H9 (cell line): ENCODE measurements at regions not wholly inside any gene's neighbourhood (a gene's known extent, or its start where the extent isn't known, plus 50 kb on each side); places are given as distances from the start of the nearest gene placed in this dataset.

Source experiments
- DNase-seq: peaks from one replicate; pipeline ENCODE4 v3.0.0-alpha.2; 2017
- H2AFZ ChIP-seq: one replicate; pipeline ENCODE4 v1.6.1; 2013; ENCODE audit warnings: mild to moderate bottlenecking, low read length, control low read depth, moderate library complexity
- H2AK5ac ChIP-seq: 2 replicates; pipeline ENCODE4 v1.6.1; 2013; ENCODE audit warnings: low read length, control low read depth, mixed read lengths; ENCODE audit not compliant: insufficient read length
- H2BK120ac ChIP-seq: one replicate; pipeline ENCODE4 v1.6.1; 2013; ENCODE audit warnings: low read depth, mild to moderate bottlenecking, low read length, control low read depth, inconsistent platforms; ENCODE audit not compliant: poor library complexity, severe bottlenecking
- H2BK12ac ChIP-seq: 2 replicates; pipeline ENCODE4 v1.6.1; 2013; ENCODE audit warnings: low read length, control low read depth, mixed read lengths, low read depth; ENCODE audit not compliant: insufficient read length
- H2BK15ac ChIP-seq: 2 replicates; pipeline ENCODE4 v1.6.1; 2013; ENCODE audit warnings: low read depth, low read length, control low read depth
- H2BK20ac ChIP-seq: one replicate; pipeline ENCODE4 v1.6.1; 2013; ENCODE audit warnings: low read depth, mild to moderate bottlenecking, low read length, control low read depth, inconsistent platforms; ENCODE audit not compliant: poor library complexity, severe bottlenecking
- H2BK5ac ChIP-seq: 2 replicates; pipeline ENCODE4 v1.6.1; 2013; ENCODE audit warnings: low read length, control low read depth, mixed read lengths; ENCODE audit not compliant: insufficient read length
- H3K14ac ChIP-seq: 2 replicates; pipeline ENCODE4 v1.6.1; 2013; ENCODE audit warnings: low read length, control low read depth; ENCODE audit not compliant: insufficient read depth
- H3K18ac ChIP-seq: 2 replicates; pipeline ENCODE4 v1.6.1; 2013; ENCODE audit warnings: low read depth, mild to moderate bottlenecking, mixed read lengths, low read length, control low read depth; ENCODE audit not compliant: insufficient read length
- H3K23ac ChIP-seq: 2 replicates; pipeline ENCODE4 v1.6.1; 2013; ENCODE audit warnings: low read length, control low read depth, mixed read lengths, low read depth; ENCODE audit not compliant: insufficient read length
- H3K23me2 ChIP-seq: 2 replicates; pipeline ENCODE4 v1.6.1; 2013; ENCODE audit warnings: low read depth, mild to moderate bottlenecking, mixed read lengths, low read length, control low read depth; ENCODE audit not compliant: insufficient read length, poor library complexity, severe bottlenecking
- H3K27ac ChIP-seq: 2 replicates; pipeline ENCODE4 v1.5.1; 2013; ENCODE audit warnings: low read length, control low read depth, mixed read lengths, low read depth; ENCODE audit not compliant: insufficient read length
- H3K27me3 ChIP-seq: 2 replicates; pipeline ENCODE4 v1.6.1; 2013; ENCODE audit warnings: low read length, control low read depth, inconsistent platforms; ENCODE audit not compliant: insufficient read depth
- H3K4ac ChIP-seq: 2 replicates; pipeline ENCODE4 v1.6.1; 2013; ENCODE audit warnings: low read depth, mild to moderate bottlenecking, control low read depth, inconsistent platforms, low read length, moderate library complexity
- H3K4me1 ChIP-seq: 2 replicates; pipeline ENCODE4 v1.6.1; 2013; ENCODE audit warnings: low read length, control low read depth, inconsistent platforms; ENCODE audit not compliant: insufficient read depth
- H3K4me2 ChIP-seq: 2 replicates; pipeline ENCODE4 v1.6.1; 2013; ENCODE audit warnings: low read length, control low read depth, mixed read lengths; ENCODE audit not compliant: insufficient read length, insufficient read depth
- H3K56ac ChIP-seq: 2 replicates; pipeline ENCODE4 v1.6.1; 2013; ENCODE audit warnings: low read depth, mild to moderate bottlenecking, mixed read lengths, low read length, control low read depth; ENCODE audit not compliant: insufficient read length
- H3K79me1 ChIP-seq: 2 replicates; pipeline ENCODE4 v1.6.1; 2013; ENCODE audit warnings: low read depth, mild to moderate bottlenecking, moderate library complexity, low read length, control low read depth, inconsistent platforms; ENCODE audit not compliant: insufficient read depth, poor library complexity, severe bottlenecking
- H3K79me2 ChIP-seq: 2 replicates; pipeline ENCODE4 v1.6.1; 2013; ENCODE audit warnings: low read length, control low read depth, inconsistent platforms; ENCODE audit not compliant: insufficient read depth
- H3K9ac ChIP-seq: 2 replicates; pipeline ENCODE4 v1.6.1; 2013; ENCODE audit warnings: low read length, control low read depth, mixed read lengths; ENCODE audit not compliant: insufficient read length; ENCODE audit errors: extremely low read depth
- H3K9me3 ChIP-seq: one replicate; pipeline ENCODE4 v1.6.1; 2013; ENCODE audit warnings: low read depth, low read length, inconsistent platforms; ENCODE audit not compliant: control insufficient read depth
- H3T11ph ChIP-seq: one replicate; pipeline ENCODE4 v1.6.1; 2013; ENCODE audit warnings: mild to moderate bottlenecking, low read length, control low read depth, inconsistent platforms
- H4K20me1 ChIP-seq: one replicate; pipeline ENCODE4 v1.6.1; 2013; ENCODE audit not compliant: control insufficient read depth, insufficient read length, insufficient read depth
- H4K5ac ChIP-seq: 2 replicates; pipeline ENCODE4 v1.6.1; 2013; ENCODE audit warnings: low read depth, mild to moderate bottlenecking, mixed read lengths, low read length, control low read depth; ENCODE audit not compliant: insufficient read length
- H4K8ac ChIP-seq: replicated peaks from 2 replicates; pipeline ENCODE4 v1.6.1; 2013; ENCODE audit warnings: low read length, control low read depth, mixed read lengths, low read depth; ENCODE audit not compliant: insufficient read length
- H4K91ac ChIP-seq: 2 replicates; pipeline ENCODE4 v1.6.1; 2013; ENCODE audit warnings: low read depth, mild to moderate bottlenecking, moderate library complexity, mixed read lengths, low read length, control low read depth; ENCODE audit not compliant: insufficient read length
- H3K27ac Mint-ChIP-seq, 3 experiments: 2 replicates in 2 of 3; 3 replicates in 1 of 3; pipeline ENCODE4 v1.8.0; 2020 to 2021; ENCODE audit warnings: mixed read lengths in 3 of 3, mild to moderate bottlenecking in 1 of 3, moderate library complexity in 1 of 3
- H3K27me3 Mint-ChIP-seq: 2 replicates; pipeline ENCODE4 v1.8.0; 2021; ENCODE audit warnings: low read depth, mild to moderate bottlenecking, moderate library complexity, mixed read lengths
- H3K36me3 Mint-ChIP-seq, 3 experiments: 2 replicates in 2 of 3; 3 replicates in 1 of 3; pipeline ENCODE4 v1.8.0; 2020 to 2021; ENCODE audit warnings: low read depth in 3 of 3, mixed read lengths in 3 of 3; ENCODE audit not compliant: insufficient read depth in 1 of 3
- H3K4me1 Mint-ChIP-seq, 2 experiments: 2 replicates each; pipeline ENCODE4 v1.8.0; 2020; ENCODE audit warnings: mixed read lengths in 2 of 2
- H3K4me3 Mint-ChIP-seq, 2 experiments: 2 replicates in 1 of 2; 3 replicates in 1 of 2; pipeline ENCODE4 v1.8.0; 2020 to 2021; ENCODE audit warnings: mild to moderate bottlenecking in 2 of 2, mixed read lengths in 2 of 2, moderate library complexity in 1 of 2
- H3K9me3 Mint-ChIP-seq, 2 experiments: 2 replicates in 1 of 2; 3 replicates in 1 of 2; pipeline ENCODE4 v1.8.0; 2020; ENCODE audit warnings: mild to moderate bottlenecking in 2 of 2, mixed read lengths in 2 of 2, moderate library complexity in 1 of 2
- CTCF ChIP-seq: fragments of 200-600 bp; sonication (generic); conservative IDR thresholded peaks from 3 replicates; pipeline ENCODE4 v1.8.0; 2021; ENCODE audit warnings: antibody characterized with exemption, mild to moderate bottlenecking
- WGBS: extraction: QIAGEN DNeasy Blood & Tissue Kit; methylation state at CpG from one replicate; pipeline ENCODE4 v1.1.7; 2013; ENCODE audit warnings: missing lambda C conversion rate, low lambda C conversion rate, mixed read lengths; ENCODE audit not compliant: insufficient read length; ENCODE audit errors: extremely low coverage; 5-methylcytosine and 5-hydroxymethylcytosine counted together

- H3K14ac ChIP-seq, result no peak overlapping the region
- no peak overlapping the region for H3K56ac ChIP-seq
- no peak overlapping the region for H3K23ac ChIP-seq
- H2BK5ac ChIP-seq, result no peak overlapping the region
- Mint-ChIP-seq H3K4me3 (no peak overlapping the region), H3K4me1 (peaks cover 10 to 14% of the 10 kb centered on the region in 2 experiments), H3K27me3 (no peaks in the 10 kb centered on the region; the same call in none of the 2 replicates), H3K27ac (no peak overlapping the region), H3K36me3 (no peaks in the 10 kb centered on the region), H3K9me3 (peaks cover 0 to 2% of the 10 kb centered on the region in 2 experiments; a peak in 2 of 5 replicates)
- no peak overlapping the region for H3T11ph ChIP-seq
- TF ChIP-seq CTCF, result no peak
- H3K23me2 ChIP-seq, result no peaks in the 10 kb centered on the region
- DNase-seq, result no peak
- H4K8ac ChIP-seq, result no peak overlapping the region
- H3K4me1 ChIP-seq, result no peaks in the 10 kb centered on the region
- no peak overlapping the region for H4K5ac ChIP-seq
- no peak overlapping the region for H3K4ac ChIP-seq
- H4K91ac ChIP-seq, result no peak overlapping the region
- no peak overlapping the region for H2AK5ac ChIP-seq
- H3K79me1 ChIP-seq, result no peaks in the 10 kb centered on the region
- no peaks in the 10 kb centered on the region for H3K79me2 ChIP-seq
- H2AFZ ChIP-seq, result no peak overlapping the region
- H2BK15ac ChIP-seq, result no peak overlapping the region
- H2BK20ac ChIP-seq, result no peak overlapping the region
- no CpG with 5 or more reads among the region's 1 CpG for WGBS
- H3K27me3 ChIP-seq, result no peaks in the 10 kb centered on the region
- no peak overlapping the region for H3K27ac ChIP-seq
- no peak overlapping the region for H3K4me2 ChIP-seq
- H3K9me3 ChIP-seq, result no peaks in the 10 kb centered on the region
- no peak overlapping the region for H3K18ac ChIP-seq
- no peaks in the 10 kb centered on the region for H4K20me1 ChIP-seq
- H2BK120ac ChIP-seq, result no peak overlapping the region
- H2BK12ac ChIP-seq, result no peak overlapping the region
- H3K9ac ChIP-seq, result no peak overlapping the region
These were observed 333.7 kb upstream of the KLF3 start for GRCh38 chr4:38330321-38330720.
